ENCODE measurements at regions not wholly inside any gene's neighbourhood (a gene's known extent, or its start where the extent isn't known, plus 50 kb on each side); places are given as distances from the start of the nearest gene placed in this dataset.

DNA sequence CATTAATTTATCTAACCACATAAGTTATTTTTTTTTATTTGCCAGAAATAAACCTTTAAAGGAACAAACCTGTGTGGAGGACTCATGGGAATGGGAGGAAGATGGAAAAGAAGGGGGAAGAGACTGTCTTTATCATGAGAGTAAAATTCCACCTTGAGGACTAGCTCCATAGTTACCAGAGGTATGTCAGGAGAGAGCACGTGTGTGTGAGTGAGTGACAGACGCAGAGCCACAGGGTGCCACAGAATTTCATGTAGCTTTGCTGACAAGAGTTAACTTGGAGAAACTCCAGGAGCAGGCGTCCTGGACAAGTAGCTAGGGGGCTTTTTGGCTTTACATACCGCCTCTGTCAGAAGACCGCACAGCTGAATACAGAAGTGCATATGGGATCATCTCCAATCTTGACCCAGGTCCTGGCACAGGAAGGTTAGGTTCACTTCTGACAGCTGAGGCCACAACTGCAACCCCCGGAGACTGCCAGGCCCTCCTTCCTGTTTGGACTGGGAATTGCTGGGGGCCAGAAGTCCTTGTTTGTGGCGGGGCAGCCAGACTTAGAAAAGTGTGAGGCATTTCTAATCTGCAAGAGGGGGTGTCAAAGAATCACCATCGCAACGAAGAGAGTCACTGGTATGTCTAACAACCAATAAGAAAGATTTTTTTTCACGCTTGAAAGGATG lies 197.8 kb upstream of the TPM1 start:
- TF ChIP-seq, protein P1, sequence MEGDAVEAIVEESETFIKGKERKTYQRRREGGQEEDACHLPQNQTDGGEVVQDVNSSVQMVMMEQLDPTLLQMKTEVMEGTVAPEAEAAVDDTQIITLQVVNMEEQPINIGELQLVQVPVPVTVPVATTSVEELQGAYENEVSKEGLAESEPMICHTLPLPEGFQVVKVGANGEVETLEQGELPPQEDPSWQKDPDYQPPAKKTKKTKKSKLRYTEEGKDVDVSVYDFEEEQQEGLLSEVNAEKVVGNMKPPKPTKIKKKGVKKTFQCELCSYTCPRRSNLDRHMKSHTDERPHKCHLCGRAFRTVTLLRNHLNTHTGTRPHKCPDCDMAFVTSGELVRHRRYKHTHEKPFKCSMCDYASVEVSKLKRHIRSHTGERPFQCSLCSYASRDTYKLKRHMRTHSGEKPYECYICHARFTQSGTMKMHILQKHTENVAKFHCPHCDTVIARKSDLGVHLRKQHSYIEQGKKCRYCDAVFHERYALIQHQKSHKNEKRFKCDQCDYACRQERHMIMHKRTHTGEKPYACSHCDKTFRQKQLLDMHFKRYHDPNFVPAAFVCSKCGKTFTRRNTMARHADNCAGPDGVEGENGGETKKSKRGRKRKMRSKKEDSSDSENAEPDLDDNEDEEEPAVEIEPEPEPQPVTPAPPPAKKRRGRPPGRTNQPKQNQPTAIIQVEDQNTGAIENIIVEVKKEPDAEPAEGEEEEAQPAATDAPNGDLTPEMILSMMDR (IDR thresholded peaks at IDR 0.05; ENCODE audit: low read depth, low read length): no peak
- no peak for DNase-seq
- Histone ChIP-seq H3K9me3 (ENCODE audit: severe bottlenecking) (no peaks in the 10 kb centered on the region), H3K36me3 (peaks cover 4% of the 10 kb centered on the region), H3K27me3 (ENCODE audit: insufficient read depth, low read depth, severe bottlenecking) (no peaks in the 10 kb centered on the region), H3K4me3 (ENCODE audit: low read depth, low read length) (no peak overlapping the region), H3K27ac (no peak overlapping the region)

DNA sequence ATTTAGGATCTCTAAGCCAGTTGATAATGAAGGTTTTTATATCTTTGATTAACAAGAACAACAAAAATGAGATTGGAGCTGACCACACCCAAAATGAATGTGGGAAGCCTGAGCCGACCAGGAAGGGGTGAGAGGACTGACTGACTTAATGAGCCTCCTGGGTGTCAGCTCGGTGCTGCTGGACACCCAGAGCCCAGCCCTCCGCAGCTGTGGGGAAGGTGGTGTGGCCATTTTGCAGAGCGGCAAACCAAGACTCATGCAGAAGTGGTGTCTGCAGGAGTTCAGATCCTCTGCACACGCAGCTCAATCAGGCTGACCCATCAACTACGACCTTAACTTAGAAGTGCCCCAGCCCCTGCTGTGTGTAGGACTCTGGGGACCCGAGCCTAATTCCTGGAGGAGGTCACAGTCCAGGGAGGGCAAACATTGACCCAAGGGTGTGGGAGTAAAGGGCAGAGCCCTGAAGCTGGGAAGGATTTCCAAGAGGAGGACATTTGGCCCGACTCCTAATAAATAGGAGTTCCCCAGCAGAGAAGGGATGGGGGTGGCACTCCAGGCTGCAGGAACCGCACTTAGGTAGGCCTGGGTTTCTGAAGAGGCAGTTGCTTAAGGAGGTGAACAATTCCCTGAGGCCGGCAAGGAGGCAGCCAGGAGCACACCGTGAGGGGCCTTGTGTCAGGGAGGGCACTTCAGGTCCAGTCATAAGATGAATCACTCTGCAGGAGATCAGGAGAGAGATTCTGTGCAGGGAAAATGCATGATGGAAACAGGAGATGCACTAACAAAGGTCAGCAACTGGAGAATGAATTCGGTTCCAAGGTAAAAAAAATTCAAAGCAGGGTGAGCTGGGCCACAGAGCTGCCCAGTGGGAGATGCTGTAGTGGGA lies 197.1 kb upstream of the TPM1 start:
- Histone ChIP-seq H3K27ac (no peak overlapping the region), H3K27me3 (ENCODE audit: insufficient read depth, low read depth, severe bottlenecking) (no peaks in the 10 kb centered on the region), H3K36me3 (no peaks in the 10 kb centered on the region; the same call in 1 of the 2 replicates), H3K4me3 (ENCODE audit: low read depth, low read length) (no peak overlapping the region), H3K9me3 (ENCODE audit: severe bottlenecking) (no peaks in the 10 kb centered on the region)
- TF ChIP-seq, protein P1 (IDR thresholded peaks at IDR 0.05; ENCODE audit: low read depth, low read length): no peak
- DNase-seq: no peak

DNA sequence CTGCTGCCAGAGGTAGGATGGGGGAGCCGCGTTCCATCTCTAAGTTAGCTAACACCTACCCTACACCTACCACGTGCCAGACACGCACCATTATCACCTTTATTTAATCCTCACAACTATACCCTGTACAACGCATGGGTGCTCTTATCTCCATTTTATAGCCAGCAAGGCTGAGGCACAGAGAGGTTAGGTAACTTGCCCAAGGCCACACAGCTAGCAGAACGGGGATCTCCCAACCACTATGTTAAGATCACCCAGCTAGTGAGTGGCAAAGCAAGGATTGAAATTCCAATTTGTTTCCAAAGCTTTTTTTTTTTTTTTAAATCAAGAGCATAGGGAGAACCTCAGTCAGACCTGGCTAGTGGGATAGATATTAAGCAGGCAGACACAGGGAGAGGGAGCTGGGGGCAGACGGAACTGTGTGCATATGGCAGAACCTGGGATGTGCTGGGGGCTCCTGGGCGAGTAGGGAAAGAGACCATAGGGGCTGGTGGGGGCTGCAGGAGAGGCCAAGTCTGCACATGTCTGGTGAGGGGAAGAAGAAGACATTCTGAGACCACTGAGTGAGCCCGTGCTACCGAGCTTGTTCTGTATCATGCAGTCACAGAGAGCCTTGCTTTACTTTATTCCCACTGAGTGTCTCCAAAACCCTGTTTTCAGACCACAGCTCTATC lies 196.3 kb upstream of the TPM1 start:
- Histone ChIP-seq H3K27ac (no peak overlapping the region; the same call in 1 of the 2 replicates), H3K4me3 (ENCODE audit: low read depth, low read length) (no peak overlapping the region), H3K36me3 (no peaks in the 10 kb centered on the region; the same call in 1 of the 2 replicates), H3K9me3 (ENCODE audit: severe bottlenecking) (no peaks in the 10 kb centered on the region), H3K27me3 (ENCODE audit: insufficient read depth, low read depth, severe bottlenecking) (no peaks in the 10 kb centered on the region)
- DNase-seq: no peak
- TF ChIP-seq, protein P1 (IDR thresholded peaks at IDR 0.05; ENCODE audit: low read depth, low read length): no peak

DNA sequence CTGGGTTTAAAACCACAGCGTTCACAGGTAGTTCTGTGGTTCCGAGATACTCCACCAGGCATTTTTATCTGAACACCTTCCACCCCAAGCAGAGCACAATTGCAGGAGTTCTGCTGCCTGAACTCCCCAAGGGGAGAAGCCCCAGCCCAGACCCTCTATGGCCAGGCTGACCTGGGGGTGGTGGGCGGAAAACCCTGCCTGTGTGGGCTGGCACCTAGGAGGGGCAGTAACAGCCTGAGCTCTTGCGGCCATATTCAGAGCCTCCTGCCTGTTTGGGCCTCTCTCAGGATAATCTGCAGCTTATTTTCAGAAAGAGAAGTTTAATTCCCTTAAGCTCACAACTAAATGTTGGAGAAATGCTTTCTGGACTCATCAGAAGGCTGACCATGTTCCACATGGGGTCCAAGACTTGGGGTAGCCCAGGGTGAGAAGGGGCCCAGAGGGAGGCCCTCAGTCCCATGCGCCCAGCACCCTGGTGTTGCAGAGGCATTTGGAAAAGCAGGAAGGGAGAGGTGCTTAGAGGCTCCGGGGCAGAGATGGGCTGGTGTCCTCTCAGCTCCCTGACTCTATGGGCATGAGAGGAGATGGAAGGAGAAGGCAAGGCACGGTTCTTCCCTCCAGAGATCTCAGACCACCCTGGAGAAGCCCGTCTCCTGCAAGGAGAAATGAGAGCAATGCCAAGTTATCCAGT lies 195.6 kb upstream of the TPM1 start:
- Histone ChIP-seq H3K27ac (peak overlapping the region; percentile 24), H3K9me3 (ENCODE audit: severe bottlenecking) (no peaks in the 10 kb centered on the region), H3K36me3 (no peaks in the 10 kb centered on the region), H3K27me3 (ENCODE audit: insufficient read depth, low read depth, severe bottlenecking) (no peaks in the 10 kb centered on the region), H3K4me3 (ENCODE audit: low read depth, low read length) (no peak overlapping the region)
- TF ChIP-seq, protein P1 (IDR thresholded peaks at IDR 0.05; ENCODE audit: low read depth, low read length): no peak
- peak; percentile 27 for DNase-seq

DNA sequence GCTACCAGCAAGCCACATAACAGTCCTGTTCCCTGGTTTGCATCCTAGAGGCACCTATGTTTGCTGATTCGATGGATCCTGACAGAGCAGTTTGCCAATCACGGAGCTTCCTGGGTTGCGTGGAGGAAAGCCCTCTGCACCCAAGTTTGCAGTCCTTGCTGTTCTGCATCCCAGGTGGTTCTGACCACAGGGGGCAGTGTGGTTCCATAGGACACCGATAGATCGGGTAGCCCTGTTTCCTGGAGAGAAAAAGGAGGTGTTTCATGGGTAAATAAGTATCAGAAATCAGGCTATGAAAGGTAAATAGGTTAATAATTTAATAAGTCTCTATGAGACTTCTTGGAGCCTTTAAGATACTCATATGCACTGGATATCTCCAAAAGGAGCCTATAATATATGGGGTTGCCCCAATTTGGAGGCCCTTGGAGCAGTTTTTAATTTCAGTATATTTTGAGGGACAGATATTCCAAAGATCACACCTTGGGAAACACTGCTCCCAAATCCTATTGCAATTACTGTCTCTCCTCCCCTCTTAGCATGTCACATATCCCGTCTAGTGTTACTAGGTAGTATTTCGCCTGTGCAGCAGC lies 194.6 kb upstream of the TPM1 start:
- Histone ChIP-seq H3K36me3 (no peaks in the 10 kb centered on the region), H3K27me3 (ENCODE audit: insufficient read depth, low read depth, severe bottlenecking) (no peaks in the 10 kb centered on the region), H3K4me3 (ENCODE audit: low read depth, low read length) (no peak overlapping the region), H3K27ac (no peak overlapping the region), H3K9me3 (ENCODE audit: severe bottlenecking) (no peaks in the 10 kb centered on the region)
- peak; percentile 87 for DNase-seq
- TF ChIP-seq, protein P1 (IDR thresholded peaks at IDR 0.05; ENCODE audit: low read depth, low read length): peak; percentile 81

Data from WERI-Rb-1 (cell line).